Endothelial cell of umbilical vein (primary cell): ENCODE measurements at regions not wholly inside any gene's neighbourhood (a gene's known extent, or its start where the extent isn't known, plus 50 kb on each side); places are given as distances from the start of the nearest gene placed in this dataset.

Experiments used
- BruUV-seq: library from RNA; stranded (reverse); fragments of 400-500 nt; replicated peaks from 2 replicates; lab custom pipeline; 2021; lab: Mats Ljungman, UMichigan
- CTCF ChIA-PET: fragments of 300-600, 350-600 bp; sonication (Branson Sonifier 250); formaldehyde crosslinking; loops from one replicate; lab custom pipeline; 2021; ENCODE audit warnings: antibody characterized with exemption, inconsistent platforms; lab: Charles Lee
- POLR2A ChIA-PET: fragments of 300-600, 350-600 bp; sonication (Branson Sonifier 250); formaldehyde crosslinking; loops from one replicate; lab custom pipeline; 2021; ENCODE audit warnings: antibody characterized with exemption, inconsistent platforms; lab: Charles Lee
- DNase-seq: peaks from one replicate; pipeline ENCODE4 v3.0.0-alpha.2; 2011; ENCODE audit warnings: low read depth, low spot score
- FAIRE-seq: peaks from 2 replicates; lab custom pipeline; 2011; peaks lifted over from hg19 to GRCh38; lab: Jason Lieb, UNC
- H2AFZ ChIP-seq: 2 replicates; pipeline ENCODE4 v1.6.0; 2012; ENCODE audit warnings: low read depth, low read length, control low read depth, inconsistent platforms
- H3K27ac ChIP-seq: 2 replicates; pipeline ENCODE4 v1.5.1; 2011; ENCODE audit warnings: low read depth, mild to moderate bottlenecking, control low read depth, low read length, moderate library complexity; ENCODE audit not compliant: insufficient read depth
- H3K27me3 ChIP-seq, 2 experiments: 2 replicates each; pipeline versions ENCODE4 v1.6.0 to v1.6.1; 2011; ENCODE audit warnings: low read length in 2 of 2, mixed read lengths in 1 of 2; ENCODE audit not compliant: control insufficient read depth in 2 of 2, insufficient read depth in 2 of 2
- H3K36me3 ChIP-seq, 2 experiments: 2 replicates in 1 of 2; 3 replicates in 1 of 2; pipeline ENCODE4 v1.5.1; 2011; ENCODE audit warnings: low read length in 2 of 2, mild to moderate bottlenecking in 1 of 2, moderate library complexity in 1 of 2; ENCODE audit not compliant: control insufficient read depth in 2 of 2, insufficient read depth in 2 of 2; ENCODE audit errors: extremely low read depth in 1 of 2
- H3K4me1 ChIP-seq: 3 replicates; pipeline ENCODE4 v1.5.1; 2011; ENCODE audit warnings: mild to moderate bottlenecking, low read length; ENCODE audit not compliant: control insufficient read depth, insufficient read depth; ENCODE audit errors: extremely low read depth
- H3K4me2 ChIP-seq: 2 replicates; pipeline ENCODE4 v1.6.1; 2011; ENCODE audit warnings: low read length, control low read depth, mixed read lengths; ENCODE audit not compliant: insufficient read depth
- H3K4me3 ChIP-seq, 3 experiments: fragments of 200-600 bp in 1 of 3; sonication (generic), shearing (Covaris generic) in 1 of 3; replicated peaks in 1 of 3; 2 replicates each; pipeline ENCODE4 v1.5.1; 2011 to 2016; ENCODE audit warnings: control low read depth in 3 of 3, low read length in 3 of 3, mild to moderate bottlenecking in 2 of 3, inconsistent platforms in 1 of 3, low read depth in 1 of 3, moderate library complexity in 1 of 3; ENCODE audit not compliant: insufficient read depth in 1 of 3
- H3K79me2 ChIP-seq: 2 replicates; pipeline ENCODE4 v1.6.0; 2012; ENCODE audit warnings: low read length, inconsistent platforms; ENCODE audit not compliant: control insufficient read depth, insufficient read depth
- H3K9ac ChIP-seq: replicated peaks from 2 replicates; pipeline ENCODE3; 2011; ENCODE audit warnings: low read length, control low read depth; ENCODE audit not compliant: insufficient read depth; ENCODE audit errors: extremely low read depth
- H3K9me1 ChIP-seq: replicated peaks from 3 replicates; pipeline ENCODE4 v1.6.0; 2011; ENCODE audit warnings: mild to moderate bottlenecking, low read length; ENCODE audit not compliant: control insufficient read depth, insufficient read depth; ENCODE audit errors: extremely low read depth
- H3K9me3 ChIP-seq: replicated peaks from 2 replicates; pipeline ENCODE4 v1.5.1; 2012; ENCODE audit warnings: low read length, inconsistent platforms; ENCODE audit not compliant: control insufficient read depth, insufficient read depth
- H4K20me1 ChIP-seq: replicated peaks from 2 replicates; pipeline ENCODE3; 2011; ENCODE audit warnings: mild to moderate bottlenecking, low read length; ENCODE audit not compliant: control insufficient read depth, insufficient read depth; ENCODE audit errors: extremely low read depth
- CTCF ChIP-seq, 2 donors: IDR thresholded peaks; 1 replicate in 1 of 2; 2 replicates in 1 of 2; pipeline ENCODE4 v1.5.1; 2011; ENCODE audit warnings: low read length in 2 of 2, mild to moderate bottlenecking in 2 of 2, moderate library complexity in 2 of 2, control low read depth in 1 of 2, inconsistent platforms in 1 of 2, low read depth in 1 of 2; ENCODE audit not compliant: insufficient read depth in 1 of 2; ENCODE audit errors: extremely low read depth in 1 of 2
- EZH2 ChIP-seq: IDR thresholded peaks from 2 replicates; pipeline ENCODE4 v1.6.1; 2012; ENCODE audit warnings: borderline replicate concordance, low read depth, mild to moderate bottlenecking, moderate library complexity, low read length, inconsistent platforms; ENCODE audit not compliant: severe bottlenecking
- FOS ChIP-seq: IDR thresholded peaks from 2 replicates; pipeline ENCODE4 v1.6.1; 2011; ENCODE audit warnings: mild to moderate bottlenecking, low read length, moderate library complexity, borderline replicate concordance; ENCODE audit not compliant: insufficient read depth
- GATA2 ChIP-seq: IDR thresholded peaks from 2 replicates; pipeline ENCODE4 v1.7.0; 2011; ENCODE audit warnings: low read depth, mild to moderate bottlenecking, moderate library complexity, mixed read lengths, low read length; ENCODE audit not compliant: insufficient read length, insufficient read depth
- JUN ChIP-seq: IDR thresholded peaks from 2 replicates; pipeline ENCODE4 v1.6.1; 2011; ENCODE audit warnings: borderline replicate concordance, low read depth; ENCODE audit not compliant: insufficient read length, insufficient read depth
- MAX ChIP-seq: IDR thresholded peaks from 2 replicates; pipeline ENCODE4 v1.6.1; 2011; ENCODE audit not compliant: insufficient read depth, insufficient read length
- MYC ChIP-seq: IDR thresholded peaks from one replicate; pipeline ENCODE4 v1.6.1; 2011; ENCODE audit warnings: mild to moderate bottlenecking, low read depth, low read length
- POLR2A ChIP-seq: IDR thresholded peaks from 2 replicates; pipeline ENCODE4 v1.6.1; 2012; ENCODE audit warnings: low read depth, mild to moderate bottlenecking, control low read depth, low read length
- POLR2AphosphoS5 ChIP-seq: IDR thresholded peaks from 2 replicates; pipeline ENCODE4 v1.6.1; 2012; ENCODE audit warnings: low read depth, mild to moderate bottlenecking, control low read depth, low read length, moderate library complexity; ENCODE audit not compliant: insufficient read depth
- dilution Hi-C: fragments of 300-500 bp; cut with MboI; formaldehyde crosslinking; loops from one replicate; pipeline ENCODE4 v1.15.0; 2019; ENCODE audit warnings: low sequenced_read_pairs; ENCODE audit not compliant: extremely low pct_ligation_motif_present
- intact Hi-C: fragments of 100-400 bp; cut with micrococcal nuclease; formaldehyde crosslinking; loops from one replicate; pipeline ENCODE4 v1.10.0; 2022

DNA sequence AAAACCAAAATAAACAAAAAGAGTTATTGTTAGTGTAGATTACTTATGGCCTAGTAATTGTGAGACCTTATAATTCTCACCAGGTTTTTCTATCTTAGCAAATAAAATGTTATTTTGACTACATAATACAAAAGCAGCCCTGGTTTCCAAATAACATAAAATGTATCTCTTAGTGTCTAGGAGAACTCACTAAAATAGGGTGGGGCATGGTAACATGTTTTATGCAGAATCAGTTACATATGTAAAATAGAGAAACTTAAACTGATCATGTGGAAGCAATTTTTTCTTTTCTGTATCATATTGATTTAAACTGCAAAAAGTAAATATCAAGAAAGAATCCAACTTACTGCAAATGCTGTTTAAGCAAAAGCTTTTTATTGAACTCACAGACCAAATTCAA lies 431.1 kb upstream of the ALCAM start:
- H3K4me1 ChIP-seq, result no peaks in the 10 kb centered on the region
- CTCF ChIA-PET, result no interaction called here
- no peaks in the 10 kb centered on the region for H3K9me3 ChIP-seq
- BruUV-seq, result no TSS peak
- H2AFZ ChIP-seq, result no peak overlapping the region
- DNase-seq (no peak), FAIRE-seq (no peak)
- POLR2A ChIA-PET, result no interaction called here
- dilution Hi-C loops (no loop called here), intact Hi-C loops (no loop called here)
- H3K9ac ChIP-seq, result no peak overlapping the region
- no peaks in the 10 kb centered on the region for H3K79me2 ChIP-seq
- no peak overlapping the region for H3K27ac ChIP-seq
- H3K27me3 ChIP-seq, result no peaks in the 10 kb centered on the region
- H3K4me2 ChIP-seq, result no peak overlapping the region
- no peak overlapping the region for H3K4me3 ChIP-seq
- H3K9me1 ChIP-seq, result no peaks in the 10 kb centered on the region
- TF ChIP-seq POLR2AphosphoS5 (no peak), MYC (no peak), POLR2A (no peak), MAX (no peak), FOS (no peak), JUN (no peak), EZH2 (no peak), CTCF (IDR thresholded peaks at IDR 0.05; ENCODE audit: extremely low read depth in 1 of 2, insufficient read depth in 1 of 2, low read depth in 1 of 2, low read length in 2 of 2) (no peak), GATA2 (no peak)
- H4K20me1 ChIP-seq, result no peaks in the 10 kb centered on the region
- H3K36me3 ChIP-seq, result no peaks in the 10 kb centered on the region
